ENCODE measurements at regions not wholly inside any gene's neighbourhood (a gene's known extent, or its start where the extent isn't known, plus 50 kb on each side); places are given as distances from the start of the nearest gene placed in this dataset.
"Not testable (repeated sequence)": the region's sequence is repeated elsewhere in the genome, so short reads cannot be mapped to it uniquely, and the experiment has no call there.

GRCh38 chr21:9361615-9362014 is 1159.8 kb upstream of the TPTE start:
- H3K4me1 ChIP-seq (ENCODE audit: insufficient read depth); H3K9me3 ChIP-seq; H3K27me3 ChIP-seq; DNase-seq; H3K36me3 ChIP-seq; intact Hi-C loops (cut with DNase I); H3K4me3 ChIP-seq; H3K27ac ChIP-seq: not testable (repeated sequence)
- 60 to 63% methylated on average over 1 of the region's 1 CpG; no CpG with 5 or more reads in 1 of the 3 donors for WGBS, 3 donors

GRCh38 chr21:9362309-9362708 is 1159.1 kb upstream of the TPTE start:
- H3K36me3 ChIP-seq; H3K27ac ChIP-seq; H3K9me3 ChIP-seq; H3K4me3 ChIP-seq; H3K4me1 ChIP-seq (ENCODE audit: insufficient read depth); intact Hi-C loops (cut with DNase I); H3K27me3 ChIP-seq: not testable (repeated sequence)
- DNase-seq: peak in 3 of 5 donors; percentile 8 to 11 (median 10)
- WGBS, 3 donors: 75 to 84% (median 83%) methylated on average over 7 of the region's 7 CpGs

GRCh38 chr21:9365815-9366214 is 1155.6 kb upstream of the TPTE start:
- H3K27me3 ChIP-seq; intact Hi-C loops (cut with DNase I); H3K4me3 ChIP-seq; H3K4me1 ChIP-seq (ENCODE audit: insufficient read depth); H3K27ac ChIP-seq; DNase-seq; H3K9me3 ChIP-seq; H3K36me3 ChIP-seq: not testable (repeated sequence)
- 51 to 70% (median 59%) methylated on average over 2 to 4 of the region's 5 CpGs for WGBS, 3 donors

GRCh38 chr21:9366578-9366977 is 1154.8 kb upstream of the TPTE start:
- H3K4me1 ChIP-seq (ENCODE audit: insufficient read depth); H3K27me3 ChIP-seq; H3K4me3 ChIP-seq; H3K27ac ChIP-seq; H3K9me3 ChIP-seq; intact Hi-C loops (cut with DNase I); DNase-seq; H3K36me3 ChIP-seq: not testable (repeated sequence)
- WGBS, 3 donors: 40 to 42% (median 40%) methylated on average over 1 to 2 of the region's 3 CpGs

Data from ovary (tissue), 7 donors.